UCSD-AML1 (cell line): ENCODE measurements at regions not wholly inside any gene's neighbourhood (a gene's known extent, or its start where the extent isn't known, plus 50 kb on each side); places are given as distances from the start of the nearest gene placed in this dataset.
"Not testable (repeated sequence)": the region's sequence is repeated elsewhere in the genome, so short reads cannot be mapped to it uniquely, and the experiment has no call there.

Experiments
- DNase-seq: peaks from one replicate; lab custom pipeline; 2025; ENCODE audit not compliant: unreplicated experiment; lab: John Stamatoyannopoulos, UW

DNA sequence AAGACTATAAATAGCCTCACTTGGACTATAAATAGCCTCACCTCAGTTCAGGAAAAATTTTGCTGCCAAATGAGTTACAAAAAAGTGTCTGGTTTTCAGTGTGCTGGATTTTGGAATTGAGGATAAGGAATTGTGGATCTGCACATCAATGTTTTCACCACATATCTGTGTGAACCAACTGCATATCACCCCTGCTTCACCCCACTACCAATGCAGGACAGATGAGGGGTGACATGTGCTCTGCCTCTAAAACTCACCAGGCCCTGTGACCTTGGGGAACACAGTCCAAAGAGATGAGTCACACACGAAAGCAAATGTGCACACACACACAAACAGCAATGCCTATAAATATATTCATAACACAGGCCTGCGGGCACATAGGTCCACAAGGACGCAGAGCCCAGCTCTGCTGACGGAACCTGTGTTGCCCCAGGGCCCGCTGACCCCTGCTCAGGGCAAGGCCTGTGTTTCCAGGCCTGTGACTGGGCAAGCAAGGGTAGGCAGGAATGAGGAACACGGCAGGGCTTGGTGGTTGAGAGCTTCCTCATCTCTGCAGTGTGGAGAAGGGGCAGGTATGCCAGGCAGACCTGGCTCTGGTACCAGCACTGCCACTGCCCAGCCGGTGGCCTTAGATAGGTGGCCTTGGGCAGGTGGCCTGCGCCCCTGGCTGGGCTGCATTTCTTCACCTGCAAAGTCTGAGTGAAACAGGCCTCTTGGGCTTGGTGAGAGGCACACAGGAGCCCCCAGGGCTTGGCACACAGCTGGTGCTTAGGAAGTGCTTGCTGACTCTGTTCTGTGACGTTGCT is 82.4 kb downstream of the ARL6IP4 start:
- peak; percentile 35 for DNase-seq

DNA sequence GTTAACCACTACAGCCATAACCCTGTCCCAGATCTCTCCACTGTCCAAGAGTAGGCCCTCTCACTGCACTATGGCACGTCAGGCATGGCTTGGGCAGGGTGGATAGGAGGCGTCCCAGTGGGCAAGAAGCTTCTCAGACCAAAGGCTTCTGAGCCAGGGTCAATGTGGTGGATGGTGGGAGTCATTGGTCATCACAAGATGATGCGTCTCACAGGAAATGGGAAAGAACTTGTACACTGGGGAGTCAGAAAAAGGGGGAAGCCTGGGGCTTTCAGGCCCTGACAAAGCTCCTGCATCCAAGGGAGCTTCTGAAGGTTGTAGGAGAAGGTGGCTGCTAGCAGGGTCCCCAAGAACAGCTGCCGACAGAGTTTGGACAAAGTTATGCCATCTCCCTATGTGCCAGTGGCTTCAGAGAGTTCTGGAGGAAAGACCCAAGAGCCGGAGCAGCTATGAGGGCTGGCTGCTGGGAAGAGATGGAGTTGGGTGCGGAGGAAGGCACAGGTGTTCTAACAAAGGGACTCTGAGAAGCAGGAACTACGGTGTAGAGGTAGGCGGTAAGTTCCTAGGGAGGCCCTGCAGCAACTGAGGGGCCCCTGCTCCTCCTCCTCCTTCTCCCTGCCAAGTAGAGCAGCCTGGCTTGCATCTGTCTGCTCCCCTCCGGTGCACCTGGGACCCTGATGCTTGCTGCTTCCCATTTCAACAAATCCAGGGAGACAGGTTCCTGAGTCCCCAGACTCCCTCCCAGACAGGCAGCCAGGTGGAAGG is 81.1 kb downstream of the ARL6IP4 start:
- DNase-seq, result no peak

- peak; percentile 58 for DNase-seq
Measured at GRCh38 chr12:123059500-123059899, 79.0 kb downstream of the ARL6IP4 start.

- peak; percentile 58 for DNase-seq
Measured at GRCh38 chr12:123058980-123059379, 78.5 kb downstream of the ARL6IP4 start.

DNA sequence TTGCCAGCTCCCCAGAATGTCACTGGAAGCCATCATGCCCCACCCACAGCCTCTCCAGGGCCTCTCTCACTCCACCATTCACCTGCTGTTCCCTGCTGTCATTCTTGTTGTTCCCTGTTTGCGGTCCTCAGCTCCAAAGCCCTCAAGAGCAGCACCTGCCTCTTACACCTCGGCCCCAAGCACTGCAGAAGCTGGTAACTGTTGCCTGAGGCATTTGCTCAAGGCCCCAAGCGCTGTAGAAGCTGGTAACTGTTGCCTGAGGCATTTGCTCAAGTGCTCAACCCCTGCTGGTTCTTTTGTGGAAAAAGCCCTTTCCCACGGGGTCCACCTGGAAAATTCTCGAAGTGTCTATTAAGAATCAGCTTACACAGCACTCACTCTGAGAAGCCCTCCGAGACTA is 78.0 kb downstream of the ARL6IP4 start:
- DNase-seq, result no peak

DNA sequence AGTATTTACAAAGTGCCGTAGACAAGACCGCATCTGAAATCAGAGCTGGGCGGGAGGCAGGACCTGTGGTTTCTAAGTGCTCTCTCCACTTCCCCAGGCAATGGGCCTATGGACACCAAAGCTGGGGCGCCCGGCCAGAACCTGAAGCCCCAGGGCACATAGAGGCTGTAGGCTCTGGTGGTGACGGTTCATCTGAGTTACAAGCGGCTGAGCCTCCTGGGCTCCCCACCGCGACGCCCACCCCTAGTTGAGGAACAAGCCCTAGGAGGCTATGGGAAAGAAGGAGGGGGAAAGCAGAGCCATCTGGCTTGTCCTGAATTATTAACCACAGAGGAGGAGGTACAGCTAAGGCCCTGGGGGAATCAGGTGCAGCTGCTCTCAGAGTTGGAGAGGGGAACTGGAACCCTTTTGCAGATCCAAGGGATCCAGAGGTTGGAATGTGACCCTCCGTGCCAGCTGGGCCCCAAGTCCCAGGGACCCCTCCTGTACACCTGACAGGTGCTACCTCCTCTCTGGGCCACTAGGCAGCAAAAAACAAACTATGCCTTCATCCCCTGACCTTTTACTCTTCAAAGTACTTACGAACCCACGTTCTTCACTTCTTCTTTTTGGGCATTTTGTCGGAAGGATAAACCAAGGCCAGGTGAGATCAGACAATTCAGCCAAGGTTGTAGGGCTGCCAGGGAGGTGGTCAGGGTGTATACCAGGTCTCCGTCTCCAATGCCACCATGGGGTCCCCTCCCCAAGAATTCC is 77.2 kb downstream of the ARL6IP4 start:
- no peak for DNase-seq

- no peak for DNase-seq
Measured at GRCh38 chr12:123056709-123057108, 76.2 kb downstream of the ARL6IP4 start.

DNA sequence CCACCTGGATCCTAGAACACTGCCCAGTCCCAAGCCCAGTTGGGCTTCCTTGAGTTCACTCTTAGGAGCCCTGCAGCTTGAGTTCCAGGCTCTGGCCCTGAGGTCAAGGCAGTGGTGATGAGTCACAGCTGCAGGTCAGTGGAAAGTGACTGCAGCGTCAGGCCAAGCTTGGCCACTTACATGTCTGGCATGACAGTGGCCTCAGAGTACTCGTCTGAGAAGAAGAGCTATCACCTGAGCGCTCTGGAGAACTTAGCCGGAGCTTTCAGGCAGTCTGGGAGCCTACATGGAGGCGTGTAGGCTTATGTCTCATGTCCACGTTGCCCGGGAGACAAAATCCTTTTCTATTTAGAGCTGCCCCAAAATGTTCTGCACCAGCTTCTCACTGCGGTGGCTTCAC is 75.6 kb downstream of the ARL6IP4 start:
- DNase-seq, result no peak

DNA sequence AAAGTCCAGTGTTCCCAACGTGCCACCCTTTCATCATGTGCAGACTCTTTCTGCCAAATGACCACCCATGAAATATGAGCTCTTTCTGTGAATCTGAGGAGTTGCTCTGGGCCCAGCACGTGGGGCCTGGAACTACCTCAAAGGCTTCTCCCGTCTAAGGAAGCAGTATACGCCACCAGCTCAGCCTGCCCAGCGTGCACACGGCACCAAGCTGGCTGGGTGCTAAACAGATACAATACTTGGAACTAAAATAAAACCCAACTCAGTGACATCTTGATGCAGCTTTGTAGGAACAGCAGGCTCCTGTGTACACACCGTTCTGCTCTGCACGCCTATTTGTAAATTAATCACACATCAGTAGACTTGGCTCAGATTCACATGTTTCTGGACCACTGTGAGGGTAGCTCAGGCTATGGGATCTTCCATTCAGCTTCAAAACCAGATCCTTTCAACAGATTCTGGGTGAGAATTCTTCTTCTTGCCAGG is 74.8 kb downstream of the ARL6IP4 start:
- DNase-seq, result no peak

DNA sequence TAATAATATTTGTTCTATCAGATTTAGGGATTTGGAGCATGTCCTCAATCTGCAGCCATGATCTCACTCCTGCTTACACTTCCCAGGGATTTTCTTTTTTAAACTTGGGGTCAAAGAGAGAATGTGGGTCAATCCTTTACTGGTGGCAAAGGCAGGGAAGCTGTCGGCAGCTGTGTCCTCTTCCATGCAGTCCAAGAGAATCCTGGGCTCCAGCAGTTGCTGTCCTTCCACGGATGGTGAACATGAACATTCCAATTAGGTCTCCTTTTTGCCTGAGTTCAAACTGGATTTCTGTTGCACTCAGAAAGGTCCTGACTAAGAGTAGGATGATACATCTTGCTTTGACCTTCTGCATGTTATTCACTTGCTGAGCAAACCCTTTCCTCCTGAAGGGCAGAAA is 73.9 kb downstream of the ARL6IP4 start:
- no peak for DNase-seq

- no peak for DNase-seq
Measured at GRCh38 chr12:123051556-123051955, 71.1 kb downstream of the ARL6IP4 start.

GRCh38 chr12:123050913-123051312 is 70.4 kb downstream of the ARL6IP4 start:
- DNase-seq, result no peak

DNA sequence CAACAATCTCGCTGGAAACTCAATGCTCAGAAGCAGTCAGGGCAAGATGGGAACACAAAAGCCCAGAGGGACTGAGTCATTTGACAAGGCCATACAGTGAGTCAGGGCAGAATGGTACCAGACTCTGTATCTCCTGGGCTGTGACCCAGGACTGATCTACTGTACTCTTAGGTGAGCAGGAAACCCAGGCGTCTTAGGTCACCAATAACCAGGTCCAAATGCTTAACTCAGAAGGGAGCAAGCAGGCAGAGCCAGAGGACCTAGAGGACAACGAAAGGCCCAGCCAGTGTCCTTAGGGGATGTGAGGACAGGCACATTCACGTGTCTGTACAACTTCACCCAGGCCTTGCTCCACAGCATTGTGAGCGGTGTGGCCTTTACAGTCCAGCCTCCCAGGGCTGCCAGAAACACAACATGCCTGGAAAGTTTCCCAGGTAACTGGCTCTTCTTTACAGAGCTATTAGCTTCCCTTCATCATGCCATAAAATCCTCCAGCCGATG is 69.9 kb downstream of the ARL6IP4 start:
- no peak for DNase-seq

DNA sequence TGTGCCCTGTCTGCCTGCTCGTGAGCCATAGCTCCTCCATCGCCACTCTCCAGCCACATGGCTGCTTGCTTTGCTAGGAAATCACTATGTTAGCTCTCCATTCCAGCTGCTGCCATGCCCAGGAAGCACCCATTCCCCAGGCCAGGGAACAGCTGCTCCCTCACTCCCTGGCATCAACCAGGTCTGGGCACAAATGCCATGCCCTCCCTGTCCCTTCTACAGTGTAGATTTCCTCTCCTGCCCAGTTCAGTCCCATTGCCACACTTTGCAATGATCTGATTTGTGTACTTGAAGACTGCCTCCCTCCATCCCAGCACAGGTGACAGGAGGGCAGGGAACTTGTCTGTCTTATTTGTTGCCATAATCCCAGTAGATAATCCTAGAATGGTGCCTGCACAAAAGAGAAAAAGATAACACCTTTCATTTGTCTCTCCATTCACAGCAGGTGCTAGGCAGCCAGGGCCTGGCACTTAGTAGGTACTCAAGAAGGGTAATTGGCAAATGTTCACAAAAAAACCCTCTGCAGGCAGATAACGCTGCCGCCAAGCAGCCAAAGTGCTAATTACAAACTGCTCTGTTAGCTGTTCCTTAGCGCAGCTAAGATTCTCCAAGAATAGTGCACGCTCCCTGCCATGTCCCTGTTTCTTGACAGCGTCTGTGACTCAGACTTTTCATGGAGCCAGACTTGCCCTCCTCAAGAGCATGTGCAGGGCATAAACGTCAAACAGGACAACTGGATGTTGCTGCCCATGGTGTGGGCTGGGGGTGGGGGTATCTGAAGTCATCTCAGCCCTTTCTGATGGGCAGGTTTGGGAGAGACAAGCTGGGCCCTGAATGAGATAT is 69.1 kb downstream of the ARL6IP4 start:
- no peak for DNase-seq

- DNase-seq, result not testable (repeated sequence)
Measured at GRCh38 chr12:123047892-123048291, 67.4 kb downstream of the ARL6IP4 start.

- DNase-seq, result no peak
Measured at GRCh38 chr12:123047289-123047688, 66.8 kb downstream of the ARL6IP4 start.

- DNase-seq, result no peak
Measured at GRCh38 chr12:123046431-123046830, 66.0 kb downstream of the ARL6IP4 start.

DNA sequence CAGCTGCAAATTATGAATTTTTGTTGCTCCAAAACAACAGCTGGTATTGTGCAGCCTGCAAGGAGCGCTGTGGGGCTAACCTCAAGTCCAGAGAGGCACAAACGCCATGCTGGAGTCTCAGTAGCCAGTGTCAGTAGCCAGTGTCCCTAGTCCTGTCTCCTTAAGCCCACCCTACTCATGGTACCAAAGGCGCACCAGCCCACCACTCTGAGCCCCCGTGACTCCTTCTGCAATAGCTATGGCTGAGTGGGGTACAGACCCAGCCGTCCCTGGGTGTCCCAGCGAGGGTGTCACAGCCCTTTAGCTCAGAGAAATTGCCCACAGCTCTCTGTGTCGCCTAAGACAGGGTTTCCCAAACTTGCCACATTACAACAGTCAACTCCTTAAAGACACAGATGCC is 65.2 kb downstream of the ARL6IP4 start:
- no peak for DNase-seq

DNA sequence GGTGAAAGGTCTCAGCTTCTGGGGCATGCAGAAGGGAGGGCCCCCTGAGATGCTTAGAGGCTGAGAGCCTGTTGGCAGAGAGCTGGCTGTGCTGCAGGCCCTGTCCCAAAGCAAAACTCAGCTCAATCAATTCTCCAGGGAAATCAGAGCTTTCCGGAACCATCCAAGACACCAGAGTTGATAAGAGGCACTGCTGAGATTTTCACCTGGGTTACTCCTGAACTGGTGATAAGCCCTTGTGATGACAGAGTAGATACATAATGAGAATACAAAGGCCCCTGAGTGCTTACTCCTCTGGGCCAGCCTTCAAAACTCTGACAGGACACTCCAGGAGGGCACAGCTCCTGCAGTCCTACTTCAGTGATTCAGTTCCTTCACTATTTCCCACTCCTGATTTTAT is 63.9 kb downstream of the ARL6IP4 start:
- no peak for DNase-seq

- peak; percentile 84 for DNase-seq
Measured at GRCh38 chr12:123043536-123044001, 63.1 kb downstream of the ARL6IP4 start.
